ENCODE measurements at regions not wholly inside any gene's neighbourhood (a gene's known extent, or its start where the extent isn't known, plus 50 kb on each side); places are given as distances from the start of the nearest gene placed in this dataset.

DNA sequence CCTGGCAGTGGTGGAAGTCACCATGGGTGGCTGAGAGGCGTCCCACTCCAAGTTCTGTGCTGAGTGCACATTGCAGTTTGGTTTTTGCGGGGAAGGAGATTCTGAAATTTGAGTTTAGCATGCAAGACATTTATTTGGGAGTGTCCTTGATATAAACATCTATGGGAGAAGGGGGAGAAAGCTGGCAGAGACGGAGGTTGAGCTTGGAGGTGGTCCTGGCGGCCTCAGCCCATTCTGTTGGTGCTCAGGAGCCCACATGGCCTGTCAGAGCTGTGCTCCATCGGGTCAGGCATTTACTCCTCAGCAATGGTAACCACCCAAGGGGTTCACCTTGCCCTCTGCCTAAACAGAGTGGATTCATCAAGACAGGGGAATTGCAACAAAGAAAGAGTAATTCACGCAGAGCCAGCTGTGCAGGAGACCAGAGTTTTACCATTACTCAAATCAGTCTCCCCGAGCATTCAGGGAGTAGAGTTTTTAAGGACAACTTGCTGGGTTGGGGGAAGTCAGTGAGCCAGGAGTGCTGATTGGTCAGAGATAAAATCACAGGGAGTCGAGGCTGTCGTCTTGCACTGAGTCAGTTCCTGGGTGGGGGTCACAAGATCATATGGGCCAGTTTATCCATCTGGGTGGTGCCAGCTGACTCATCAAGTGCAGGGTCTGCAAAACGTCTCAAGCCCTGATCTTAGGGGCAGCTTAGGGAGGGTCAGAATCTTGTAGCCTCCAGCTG is 323.3 kb upstream of the TMEM132C start:
- DNase-seq: no peak
- H3K9me3 ChIP-seq: peaks cover 0 to 11% (median 3%) of the 10 kb centered on the region in 8 donors
- TF ChIP-seq POLR2A (IDR thresholded peaks at IDR 0.05): no peak
- no peak for TF ChIP-seq POLR2AphosphoS5 (IDR thresholded peaks at IDR 0.05)
- TF ChIP-seq, protein P1, sequence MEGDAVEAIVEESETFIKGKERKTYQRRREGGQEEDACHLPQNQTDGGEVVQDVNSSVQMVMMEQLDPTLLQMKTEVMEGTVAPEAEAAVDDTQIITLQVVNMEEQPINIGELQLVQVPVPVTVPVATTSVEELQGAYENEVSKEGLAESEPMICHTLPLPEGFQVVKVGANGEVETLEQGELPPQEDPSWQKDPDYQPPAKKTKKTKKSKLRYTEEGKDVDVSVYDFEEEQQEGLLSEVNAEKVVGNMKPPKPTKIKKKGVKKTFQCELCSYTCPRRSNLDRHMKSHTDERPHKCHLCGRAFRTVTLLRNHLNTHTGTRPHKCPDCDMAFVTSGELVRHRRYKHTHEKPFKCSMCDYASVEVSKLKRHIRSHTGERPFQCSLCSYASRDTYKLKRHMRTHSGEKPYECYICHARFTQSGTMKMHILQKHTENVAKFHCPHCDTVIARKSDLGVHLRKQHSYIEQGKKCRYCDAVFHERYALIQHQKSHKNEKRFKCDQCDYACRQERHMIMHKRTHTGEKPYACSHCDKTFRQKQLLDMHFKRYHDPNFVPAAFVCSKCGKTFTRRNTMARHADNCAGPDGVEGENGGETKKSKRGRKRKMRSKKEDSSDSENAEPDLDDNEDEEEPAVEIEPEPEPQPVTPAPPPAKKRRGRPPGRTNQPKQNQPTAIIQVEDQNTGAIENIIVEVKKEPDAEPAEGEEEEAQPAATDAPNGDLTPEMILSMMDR (IDR thresholded peaks at IDR 0.05 in 8 of 11, conservative IDR thresholded peaks at IDR 0.05 in 3 of 11): no peak
- no peaks in the 10 kb centered on the region for H3K36me3 ChIP-seq
- H3K4me3 ChIP-seq: no peak overlapping the region
- no peak overlapping the region for H3K27ac ChIP-seq
- H3K27me3 ChIP-seq (replicated peaks in 1 of 7): no peaks in the 10 kb centered on the region
- WGBS, 5 donors: 64 to 75% (median 69%) methylated on average over 10 of the region's 10 CpGs
- intact Hi-C loops (cut with DNase I; ENCODE audit: low total_unique reads): no loop called here
- H3K4me1 ChIP-seq: no peaks in the 10 kb centered on the region

DNA sequence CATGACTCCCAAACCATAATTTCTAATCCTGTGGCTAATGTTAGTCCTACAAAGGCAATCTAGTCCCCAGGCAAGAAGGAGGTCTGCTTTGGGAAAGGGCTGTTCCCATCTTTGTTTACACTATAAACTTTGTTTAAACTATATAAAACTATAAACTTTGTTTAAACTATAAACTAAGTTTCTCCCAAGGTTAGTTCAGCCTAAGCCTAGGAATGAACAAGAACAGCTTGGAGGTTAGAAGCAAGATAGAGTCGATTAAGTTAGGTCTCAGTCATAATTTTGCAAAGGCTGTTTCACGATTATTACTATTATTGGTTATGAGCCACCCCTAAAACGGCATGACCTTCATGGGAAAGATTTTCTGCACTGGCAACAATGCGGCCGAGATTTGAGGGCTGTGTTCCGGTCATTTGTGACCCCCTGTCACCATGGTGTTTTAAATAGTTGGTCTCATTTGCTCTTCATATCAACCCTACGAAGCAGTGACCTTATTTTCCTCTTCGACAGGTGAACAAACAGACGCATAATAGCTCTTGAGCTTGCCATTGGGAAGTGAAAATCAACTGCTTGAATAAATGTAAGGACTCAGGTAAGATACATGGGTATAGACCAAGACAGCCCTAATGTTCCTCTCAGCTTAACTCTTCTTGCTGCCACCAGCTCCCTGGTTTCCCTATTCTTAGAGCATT is 322.6 kb upstream of the TMEM132C start:
- intact Hi-C loops (cut with DNase I; ENCODE audit: low total_unique reads): no loop called here
- no peaks in the 10 kb centered on the region for H3K27me3 ChIP-seq (replicated peaks in 1 of 7)
- peaks cover 0 to 13% (median 3%) of the 10 kb centered on the region in 8 donors for H3K9me3 ChIP-seq
- TF ChIP-seq, protein P1 (IDR thresholded peaks at IDR 0.05 in 8 of 11, conservative IDR thresholded peaks at IDR 0.05 in 3 of 11): no peak
- TF ChIP-seq POLR2AphosphoS5 (IDR thresholded peaks at IDR 0.05): no peak
- no peak for TF ChIP-seq POLR2A (IDR thresholded peaks at IDR 0.05)
- H3K4me3 ChIP-seq: no peak overlapping the region
- no peak for DNase-seq
- H3K36me3 ChIP-seq: no peaks in the 10 kb centered on the region
- 82 to 88% (median 86%) methylated on average over 9 of the region's 9 CpGs for WGBS, 5 donors
- H3K4me1 ChIP-seq: no peaks in the 10 kb centered on the region
- no peak overlapping the region for H3K27ac ChIP-seq

DNA sequence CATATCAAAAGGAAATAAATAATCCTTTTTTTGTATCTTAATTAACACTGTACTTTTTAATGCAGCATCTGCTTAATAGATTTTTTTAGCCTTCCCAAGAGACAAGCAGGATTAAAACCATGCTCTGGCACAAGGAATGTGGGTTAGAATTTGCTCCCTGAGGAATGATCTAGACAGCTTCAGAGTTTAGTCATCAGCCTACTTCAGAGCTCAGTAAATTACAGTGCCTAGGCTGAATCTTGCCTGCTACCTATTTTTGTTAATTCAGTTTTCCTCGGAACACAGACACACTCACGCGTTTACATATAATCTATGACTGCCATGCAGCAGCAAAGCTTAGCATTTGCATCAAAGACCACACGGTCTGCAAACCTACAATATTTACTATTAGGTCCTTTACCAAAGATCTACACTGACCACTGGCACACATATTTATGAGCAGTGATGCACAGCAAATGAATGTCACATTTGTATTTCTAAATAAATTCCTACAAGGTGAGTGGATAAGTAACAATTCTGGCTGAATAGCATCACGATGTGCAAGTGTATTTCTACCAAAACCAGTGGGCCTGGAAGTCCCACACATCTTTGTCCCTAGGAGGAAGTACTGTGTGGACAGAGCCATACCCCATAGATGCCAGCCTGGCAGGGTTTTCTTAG is 309.8 kb upstream of the TMEM132C start:
- no peak for DNase-seq
- Histone ChIP-seq H3K4me3 (no peak overlapping the region), H3K9me3 (no peaks in the 10 kb centered on the region), H3K4me1 (no peaks in the 10 kb centered on the region), H3K27ac (no peak overlapping the region), H3K36me3 (no peaks in the 10 kb centered on the region), H3K27me3 (replicated peaks in 1 of 7) (no peaks in the 10 kb centered on the region)
- WGBS, 5 donors: 87 to 92% (median 88%) methylated on average over 5 of the region's 5 CpGs
- TF ChIP-seq, protein P1 (IDR thresholded peaks at IDR 0.05 in 8 of 11, conservative IDR thresholded peaks at IDR 0.05 in 3 of 11): no peak
- TF ChIP-seq POLR2AphosphoS5 (IDR thresholded peaks at IDR 0.05): no peak
- TF ChIP-seq POLR2A (IDR thresholded peaks at IDR 0.05): no peak
- intact Hi-C loops (cut with DNase I; ENCODE audit: low total_unique reads): no loop called here

DNA sequence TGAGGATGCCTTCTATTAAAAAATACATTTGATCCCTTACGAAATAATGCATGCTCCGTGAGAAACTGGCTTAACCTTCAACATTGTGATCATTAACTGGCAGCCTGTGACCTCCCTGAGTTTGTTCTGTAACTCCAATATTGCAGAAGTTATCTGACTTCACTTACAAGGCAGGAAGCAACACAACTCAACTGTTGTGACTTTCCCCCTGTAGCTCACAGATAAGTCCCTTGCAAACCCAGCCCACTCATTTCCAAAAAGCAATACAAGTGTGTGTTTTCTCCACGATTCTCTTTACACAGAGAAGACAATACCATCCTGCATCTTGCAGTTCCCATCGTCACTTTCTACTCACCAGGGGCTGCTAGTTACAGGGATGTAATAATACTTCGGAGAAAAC is 304.7 kb upstream of the TMEM132C start:
- Histone ChIP-seq H3K27ac (no peak overlapping the region), H3K4me3 (no peak overlapping the region), H3K9me3 (peaks cover 0 to 18% (median 10%) of the 10 kb centered on the region in 8 donors), H3K4me1 (no peaks in the 10 kb centered on the region), H3K27me3 (replicated peaks in 1 of 7) (no peaks in the 10 kb centered on the region), H3K36me3 (no peaks in the 10 kb centered on the region)
- 50 to 65% (median 57%) methylated on average over 5 of the region's 5 CpGs for whole genome bisulfite sequencing, 5 donors
- TF ChIP-seq POLR2AphosphoS5 (IDR thresholded peaks at IDR 0.05) (no peak), POLR2A (IDR thresholded peaks at IDR 0.05) (no peak)
- TF ChIP-seq, protein P1 (IDR thresholded peaks at IDR 0.05 in 8 of 11, conservative IDR thresholded peaks at IDR 0.05 in 3 of 11): no peak
- intact Hi-C loops (cut with DNase I; ENCODE audit: low total_unique reads): no loop called here
- DNase-seq: no peak
